Epithelial cell of proximal tubule (primary cell): ENCODE measurements at regions not wholly inside any gene's neighbourhood (a gene's known extent, or its start where the extent isn't known, plus 50 kb on each side); places are given as distances from the start of the nearest gene placed in this dataset.

Experiments used
- DNase-seq: peaks from one replicate; pipeline ENCODE4 v3.0.0-alpha.2; 2011; ENCODE audit warnings: low read depth
- H3K4me3 ChIP-seq: 2 replicates; pipeline ENCODE4 v1.5.1; 2011; ENCODE audit warnings: low read depth, mild to moderate bottlenecking, low read length
- TF ChIP-seq, protein P1 (sequence below): conservative IDR thresholded peaks from 2 replicates; pipeline ENCODE4 v1.5.1; 2012; ENCODE audit warnings: low read depth, mild to moderate bottlenecking, low read length

- no peak for DNase-seq
- TF ChIP-seq, protein P1, sequence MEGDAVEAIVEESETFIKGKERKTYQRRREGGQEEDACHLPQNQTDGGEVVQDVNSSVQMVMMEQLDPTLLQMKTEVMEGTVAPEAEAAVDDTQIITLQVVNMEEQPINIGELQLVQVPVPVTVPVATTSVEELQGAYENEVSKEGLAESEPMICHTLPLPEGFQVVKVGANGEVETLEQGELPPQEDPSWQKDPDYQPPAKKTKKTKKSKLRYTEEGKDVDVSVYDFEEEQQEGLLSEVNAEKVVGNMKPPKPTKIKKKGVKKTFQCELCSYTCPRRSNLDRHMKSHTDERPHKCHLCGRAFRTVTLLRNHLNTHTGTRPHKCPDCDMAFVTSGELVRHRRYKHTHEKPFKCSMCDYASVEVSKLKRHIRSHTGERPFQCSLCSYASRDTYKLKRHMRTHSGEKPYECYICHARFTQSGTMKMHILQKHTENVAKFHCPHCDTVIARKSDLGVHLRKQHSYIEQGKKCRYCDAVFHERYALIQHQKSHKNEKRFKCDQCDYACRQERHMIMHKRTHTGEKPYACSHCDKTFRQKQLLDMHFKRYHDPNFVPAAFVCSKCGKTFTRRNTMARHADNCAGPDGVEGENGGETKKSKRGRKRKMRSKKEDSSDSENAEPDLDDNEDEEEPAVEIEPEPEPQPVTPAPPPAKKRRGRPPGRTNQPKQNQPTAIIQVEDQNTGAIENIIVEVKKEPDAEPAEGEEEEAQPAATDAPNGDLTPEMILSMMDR = no peak
- H3K4me3 ChIP-seq = no peak overlapping the region
Observed at GRCh38 chr2:65922794-65923193, 490.4 kb upstream of the SPRED2 start.

DNA sequence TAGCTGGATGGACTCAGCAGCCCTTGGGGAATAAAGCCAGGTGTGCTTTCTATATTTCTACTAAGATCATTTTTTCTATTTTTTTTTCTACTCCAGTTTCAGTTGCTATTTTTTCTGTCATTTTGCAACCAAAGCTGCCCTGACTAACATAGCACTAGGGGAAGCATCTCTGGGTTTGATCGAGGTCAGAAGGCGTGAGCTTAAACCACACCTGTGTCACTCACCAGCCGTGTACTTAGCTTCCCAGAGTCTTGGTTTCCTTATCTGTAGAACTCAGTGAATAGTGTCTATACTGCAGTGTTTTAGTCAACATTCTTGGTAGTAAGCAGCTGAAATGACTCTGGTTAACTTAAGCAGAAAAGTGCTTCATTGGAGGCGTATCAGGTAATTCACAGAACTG lies 489.6 kb upstream of the SPRED2 start:
- H3K4me3 ChIP-seq = no peak overlapping the region
- TF ChIP-seq, protein P1 = no peak
- no peak for DNase-seq

DNA sequence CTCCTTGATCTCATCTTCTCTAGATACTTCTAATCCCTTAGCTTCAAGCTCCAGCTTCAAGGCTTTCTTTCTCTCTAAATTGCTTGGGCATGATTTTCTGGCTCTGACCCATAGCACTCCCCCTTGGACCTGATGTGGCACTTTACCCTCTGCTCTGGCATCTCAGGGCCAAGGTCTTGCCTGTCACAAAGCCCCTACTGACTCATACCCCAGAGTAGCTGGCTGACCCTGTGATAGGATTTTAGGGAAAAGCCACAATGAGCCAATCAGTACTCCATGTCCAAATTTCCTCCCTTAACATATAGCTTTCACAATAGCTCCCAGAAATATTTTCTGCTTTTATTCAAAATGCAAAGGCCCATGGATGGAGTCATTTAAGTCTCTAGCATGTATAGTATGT lies 488.7 kb upstream of the SPRED2 start:
- DNase-seq = no peak
- no peak overlapping the region for H3K4me3 ChIP-seq
- TF ChIP-seq, protein P1 = no peak

GRCh38 chr2:65920659-65921058 lies 488.3 kb upstream of the SPRED2 start:
- no peak for DNase-seq
- no peak overlapping the region for H3K4me3 ChIP-seq
- TF ChIP-seq, protein P1 = no peak

- H3K4me3 ChIP-seq = no peak overlapping the region
- no peak for DNase-seq
- TF ChIP-seq, protein P1 = no peak
Observed at GRCh38 chr2:65919550-65920188, 487.3 kb upstream of the SPRED2 start.

DNA sequence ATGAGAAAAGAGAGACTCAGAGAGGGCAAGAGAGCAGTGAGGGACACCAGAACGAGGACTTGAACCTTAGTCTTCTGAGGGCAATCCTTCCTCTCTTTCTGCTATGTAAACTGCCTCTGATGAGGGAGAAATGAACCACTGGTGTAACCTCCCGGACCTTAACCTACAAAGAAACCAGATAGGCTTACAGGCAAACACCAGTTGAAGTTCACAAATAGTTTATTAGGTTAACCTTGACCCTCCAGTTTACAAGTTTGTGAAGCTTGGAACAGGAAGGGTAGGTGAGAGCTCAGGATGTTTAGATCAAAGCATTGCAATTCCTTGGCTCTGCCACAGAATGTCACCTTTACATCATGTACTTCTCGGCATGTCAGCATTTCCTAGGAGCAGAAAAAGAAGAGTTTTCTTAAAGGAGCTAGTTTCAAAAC lies 486.4 kb upstream of the SPRED2 start:
- TF ChIP-seq, protein P1 = no peak
- H3K4me3 ChIP-seq = no peak overlapping the region
- DNase-seq = no peak

DNA sequence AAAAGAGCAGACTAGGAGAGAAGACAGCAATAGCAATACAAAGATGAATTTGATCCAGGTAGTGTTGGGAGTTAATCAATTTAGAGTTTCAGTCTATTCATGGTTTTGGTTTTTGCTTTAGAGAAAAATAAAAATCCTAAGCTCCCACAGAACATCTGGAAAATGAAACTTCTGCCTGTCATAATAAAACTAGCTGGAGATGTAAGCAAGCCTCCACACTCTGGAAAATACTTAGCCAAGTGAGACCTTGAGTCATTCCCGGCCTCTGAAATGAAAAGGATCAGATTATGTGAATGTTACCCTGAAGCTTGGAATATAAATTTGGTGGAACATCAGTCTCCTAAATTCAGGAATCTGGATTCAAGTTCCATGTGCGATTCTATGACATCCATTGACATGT lies 485.6 kb upstream of the SPRED2 start:
- no peak overlapping the region for H3K4me3 ChIP-seq
- TF ChIP-seq, protein P1 = no peak
- DNase-seq = no peak
